Right forelimb (tissue), 1 donor: ENCODE measurements at regions not wholly inside any gene's neighbourhood (a gene's known extent, or its start where the extent isn't known, plus 50 kb on each side); places are given as distances from the start of the nearest gene placed in this dataset.

ENCODE experiments used
- DNase-seq: peaks from one replicate; pipeline ENCODE4 v3.0.0-alpha.2; 2018

DNA sequence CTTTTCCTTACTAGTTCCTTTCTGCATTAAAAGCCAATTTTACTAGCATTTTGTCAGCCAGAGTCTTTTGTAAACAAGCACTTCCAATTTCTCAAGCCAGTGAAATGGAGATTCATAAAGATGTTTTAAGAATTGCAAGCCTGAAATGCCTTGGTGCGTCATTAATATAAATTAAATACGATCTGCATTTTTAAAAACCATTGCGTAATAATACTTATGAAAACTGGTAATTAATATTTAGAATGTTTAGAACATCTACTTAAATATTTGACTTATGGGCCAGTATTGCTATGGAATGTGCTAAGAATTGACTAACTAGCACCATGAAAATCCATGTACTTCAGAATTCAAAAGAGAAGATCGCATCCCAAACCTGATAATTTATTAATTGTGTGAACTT, 89.1 kb upstream of the PROX1 start:
- no peak for DNase-seq

DNA sequence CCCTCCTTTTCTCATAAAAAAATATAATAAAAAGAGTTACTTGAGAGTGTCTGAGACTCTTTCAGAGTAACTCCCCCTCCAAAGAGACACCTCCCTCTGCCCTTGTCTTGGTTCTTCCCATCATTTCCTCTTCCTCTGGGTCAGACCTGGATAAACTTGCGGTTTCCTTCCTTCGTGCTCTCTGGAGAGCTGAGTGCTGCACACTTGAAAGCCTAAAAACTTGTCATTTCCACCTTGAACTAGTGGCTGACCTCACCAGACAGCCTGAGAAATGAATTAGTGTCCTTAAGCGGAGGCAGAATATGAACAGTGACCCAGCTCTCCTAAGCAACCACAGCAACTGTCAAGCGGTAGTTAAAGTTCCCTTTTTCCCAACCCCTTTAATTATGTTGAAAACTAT, 88.4 kb upstream of the PROX1 start:
- DNase-seq, result no peak

DNA sequence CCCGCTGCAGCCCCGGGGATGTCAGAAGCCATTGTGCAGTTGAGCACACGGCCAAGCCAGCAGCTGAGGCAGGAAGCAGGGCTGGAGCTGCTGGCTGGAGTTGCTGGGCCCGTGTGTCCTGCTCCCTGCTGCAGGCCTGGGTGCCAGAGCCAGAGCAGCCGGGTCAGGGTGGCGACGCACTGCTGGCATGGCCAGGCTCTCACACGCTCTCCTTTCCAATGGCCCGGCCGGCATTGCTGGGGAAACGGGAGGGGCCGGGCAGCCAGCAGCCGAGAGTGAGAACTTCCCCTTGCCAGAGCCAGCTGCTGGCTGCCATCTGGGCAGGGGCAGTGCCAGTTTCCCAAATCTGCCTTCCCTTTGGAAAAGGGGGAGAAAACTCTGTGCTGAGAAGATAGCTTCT, 82.4 kb upstream of the PROX1 start:
- peak; percentile 47 for DNase-seq

DNA sequence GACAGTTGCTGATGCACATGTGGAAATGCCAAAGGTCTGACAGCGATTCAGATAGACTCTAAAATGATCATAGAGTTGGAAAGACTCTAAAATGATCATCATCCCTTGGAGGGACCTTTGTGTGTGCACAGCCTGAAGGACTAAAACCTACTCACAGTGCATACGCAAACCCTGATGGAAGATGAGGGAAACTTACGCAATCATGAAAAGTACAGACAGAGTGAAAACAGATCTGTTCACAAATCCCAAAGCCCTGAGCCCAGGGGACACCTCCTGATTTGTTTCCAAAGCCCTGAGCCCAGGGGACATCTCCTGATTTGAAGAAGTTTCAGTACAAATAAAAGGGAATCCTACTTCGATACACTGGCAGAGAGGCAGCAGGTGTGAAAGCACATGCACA, 79.3 kb upstream of the PROX1 start:
- DNase-seq, result no peak

DNA sequence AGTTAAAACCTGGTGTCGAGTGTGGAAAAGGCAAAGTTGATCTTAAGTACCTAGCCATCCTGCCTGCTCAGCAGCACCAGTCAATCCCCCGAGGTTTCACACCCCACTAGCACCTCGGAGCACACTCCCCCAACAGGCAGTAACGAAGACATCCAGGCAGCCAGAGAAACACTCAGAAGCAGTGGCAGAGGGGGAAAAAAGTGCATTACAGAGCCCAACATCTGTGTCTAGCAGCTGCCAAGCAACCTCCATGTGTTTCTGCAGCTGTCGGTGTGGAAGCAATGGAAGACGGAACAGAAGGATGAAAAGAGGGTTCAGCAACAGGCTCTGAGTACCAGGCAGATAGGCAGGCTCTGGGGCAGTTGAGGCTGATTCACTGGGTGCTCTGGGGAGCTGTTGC, 73.4 kb upstream of the PROX1 start:
- peak; percentile 49 for DNase-seq

DNA sequence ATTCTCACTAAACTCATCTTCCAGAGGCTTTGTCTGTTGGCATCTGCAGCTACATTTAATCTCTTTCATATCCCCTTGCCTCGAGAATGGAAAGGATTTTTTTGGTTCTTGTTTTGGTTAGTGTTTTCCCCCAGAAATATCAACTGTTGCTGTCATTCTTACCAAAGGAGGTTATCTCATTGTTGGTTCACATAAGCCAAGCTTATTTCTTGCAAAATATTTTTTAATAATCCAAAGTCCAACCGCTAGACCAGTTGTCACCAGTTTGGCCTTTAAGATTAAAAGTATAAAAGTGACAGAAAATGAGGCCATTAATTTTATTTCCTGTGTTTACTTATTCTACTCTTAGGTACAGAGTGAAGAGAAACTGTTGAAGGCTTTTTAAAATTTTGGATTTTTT, 66.5 kb upstream of the PROX1 start:
- no peak for DNase-seq

DNA sequence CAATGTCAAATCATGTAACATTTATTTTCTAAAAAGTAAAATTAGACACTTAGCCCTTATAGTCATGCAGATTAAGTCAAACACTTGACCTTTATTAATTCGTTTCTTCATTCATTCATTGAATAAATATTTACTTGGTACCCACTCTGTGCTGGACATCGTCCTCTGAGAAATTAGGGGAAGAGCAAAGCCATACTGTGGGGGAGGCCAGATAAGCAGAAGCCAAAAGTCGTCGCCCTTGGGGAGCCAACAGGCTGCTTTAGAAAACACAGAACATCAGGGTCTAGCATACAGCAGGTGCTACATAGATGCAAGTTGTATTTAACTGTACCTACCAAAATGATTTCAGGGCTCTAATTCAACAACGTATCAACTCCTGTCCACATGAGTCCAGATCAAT, 66.1 kb upstream of the PROX1 start:
- no peak for DNase-seq

DNA sequence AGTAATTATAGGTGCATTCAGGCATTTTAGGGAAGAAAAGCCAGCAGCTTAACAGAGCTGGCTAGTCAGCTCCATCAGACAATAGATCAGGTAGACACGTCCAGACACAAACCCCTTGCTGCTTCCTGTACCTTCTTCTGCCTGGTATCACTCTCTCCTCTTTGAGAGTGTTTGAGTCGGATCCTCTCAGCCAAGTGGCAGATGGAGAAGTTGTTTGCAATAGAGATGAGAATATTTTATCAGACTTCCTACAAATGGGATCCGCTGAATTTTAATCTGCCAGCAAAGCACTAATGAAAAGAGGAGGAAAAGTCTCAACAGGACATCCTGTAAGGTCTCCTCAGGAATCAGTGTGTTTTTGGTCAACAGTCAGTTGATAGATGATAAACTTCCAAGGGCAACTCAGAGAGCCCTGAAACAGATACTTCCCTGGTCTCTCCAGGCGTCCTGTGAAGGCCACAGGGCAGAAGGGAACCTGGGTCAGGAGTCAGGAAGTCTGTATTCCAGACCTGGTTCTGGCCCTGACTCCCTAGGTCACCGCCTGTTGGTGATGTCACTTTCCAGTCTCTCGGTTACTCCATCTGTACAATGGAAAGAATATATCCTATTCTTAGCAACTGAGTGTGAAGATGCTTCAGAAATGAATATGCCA, 62.1 kb upstream of the PROX1 start:
- no peak for DNase-seq

DNA sequence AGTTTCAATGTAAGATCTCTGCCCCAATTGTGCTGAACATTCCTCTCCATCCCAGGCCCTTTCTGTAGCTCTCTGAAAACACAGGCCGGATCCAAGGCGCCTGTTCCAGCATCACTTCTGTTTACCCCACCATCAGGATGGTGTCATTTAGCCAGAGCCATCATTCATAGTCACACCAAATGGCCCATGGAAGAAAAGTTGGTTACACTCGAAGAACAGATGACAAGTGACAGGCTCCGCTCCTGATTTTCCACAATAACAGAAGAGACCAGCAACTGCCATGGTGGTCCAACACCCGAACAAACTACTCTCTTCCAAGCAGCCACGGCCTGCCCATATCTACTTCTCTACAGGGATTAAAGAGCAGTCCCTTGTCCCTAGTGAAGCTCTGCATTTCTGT, 59.9 kb upstream of the PROX1 start:
- DNase-seq, result no peak

DNA sequence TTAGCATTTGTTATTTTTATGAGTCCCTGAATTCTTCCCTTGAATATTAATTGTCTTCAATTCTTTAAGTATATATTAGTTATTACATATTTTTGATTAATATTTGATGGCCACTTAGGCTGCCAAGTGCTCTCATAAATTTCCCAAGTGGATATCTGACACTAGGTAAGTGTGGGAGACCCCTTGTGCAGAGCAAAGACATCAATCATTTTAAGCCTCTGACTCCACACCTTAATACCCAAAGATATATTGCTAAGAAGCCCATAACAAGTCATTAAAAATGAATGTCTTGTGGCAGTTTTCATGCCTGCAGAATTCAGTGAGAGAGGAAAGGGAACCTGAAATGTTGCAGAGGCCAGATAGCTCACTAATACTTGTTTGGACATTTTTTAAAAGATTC, 58.4 kb upstream of the PROX1 start:
- no peak for DNase-seq

DNA sequence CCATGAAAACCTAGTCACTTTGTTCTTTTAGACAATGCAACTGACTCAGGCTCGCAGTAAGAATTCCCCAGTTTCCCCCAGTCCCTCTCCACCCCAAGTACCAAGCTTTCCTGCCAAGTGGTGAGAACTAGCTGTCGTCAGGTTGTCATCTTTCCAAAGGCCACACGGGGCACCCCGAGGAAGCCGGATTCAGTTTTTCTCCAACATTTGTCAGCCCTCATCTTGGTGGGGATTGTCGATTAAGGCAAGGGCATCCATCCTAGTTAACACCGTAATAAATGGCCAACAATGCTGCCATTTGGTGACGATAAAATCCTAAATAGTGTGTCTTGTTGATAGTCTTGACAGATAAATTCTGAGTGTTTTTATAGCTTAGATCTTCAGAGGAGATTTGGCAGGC, 55.9 kb upstream of the PROX1 start:
- DNase-seq, result no peak

DNA sequence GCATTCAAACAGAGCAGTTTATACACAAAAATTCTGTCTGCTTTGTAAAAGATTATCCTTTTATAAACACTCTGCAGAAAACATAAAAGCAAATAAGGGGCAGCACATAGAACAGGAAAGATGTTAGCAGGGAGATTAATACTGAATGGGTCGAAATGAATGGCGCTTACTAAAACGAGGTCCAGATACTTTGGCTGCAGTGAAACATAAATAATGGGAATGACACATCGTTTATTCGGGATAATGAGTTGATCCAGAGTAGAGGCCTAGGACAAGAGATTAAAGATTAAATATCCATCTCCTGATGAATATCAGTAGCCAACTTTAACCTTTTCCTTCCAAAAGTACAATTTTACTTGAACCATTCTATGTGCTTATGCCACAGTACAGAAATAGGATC, 54.4 kb upstream of the PROX1 start:
- DNase-seq, result no peak

DNA sequence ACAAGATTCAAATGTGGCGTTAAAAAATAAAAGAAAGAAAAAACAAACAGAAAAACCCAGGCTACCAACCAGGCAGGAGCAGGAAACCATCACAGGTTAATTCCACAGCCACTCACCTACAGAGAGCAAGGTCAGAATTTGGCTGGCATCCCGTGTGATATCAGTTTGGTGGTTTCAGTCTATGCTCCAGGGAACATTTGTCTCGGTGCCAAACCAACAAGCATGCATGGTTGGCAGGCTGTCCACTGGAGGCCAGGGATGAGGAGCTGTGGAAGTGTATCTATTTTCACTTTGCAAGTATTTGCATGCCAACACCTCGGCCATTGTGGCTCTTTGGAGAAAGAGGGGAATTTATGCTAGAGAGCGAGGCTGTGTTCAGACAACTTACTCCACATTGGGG, 53.1 kb upstream of the PROX1 start:
- no peak for DNase-seq

DNA sequence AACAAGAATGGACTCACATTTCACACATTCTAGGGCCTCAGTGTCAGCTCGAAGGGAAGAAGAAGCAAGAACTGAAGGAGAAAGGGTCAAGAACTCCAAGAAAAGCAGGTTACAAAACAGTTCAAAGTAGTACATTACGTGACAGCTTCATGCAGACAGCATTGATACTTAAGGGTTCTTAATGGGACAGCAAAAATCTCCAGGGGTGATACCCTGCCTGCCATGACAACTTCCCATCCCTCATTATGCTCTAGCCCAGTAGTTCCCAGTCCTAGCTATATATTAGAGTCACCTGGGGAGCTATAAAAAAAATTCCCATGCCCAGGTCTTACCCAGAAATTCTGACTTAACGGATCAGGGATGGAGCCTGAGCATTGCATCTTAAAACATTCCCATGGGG, 51.2 kb upstream of the PROX1 start:
- DNase-seq, result no peak
